Caco-2 (cell line): ENCODE measurements at regions not wholly inside any gene's neighbourhood (a gene's known extent, or its start where the extent isn't known, plus 50 kb on each side); places are given as distances from the start of the nearest gene placed in this dataset.

Experiments used
- BruUV-seq: library from RNA; stranded (reverse); fragments of 400-500 nt; replicated peaks from 2 replicates; lab custom pipeline; 2021; lab: Mats Ljungman, UMichigan
- CTCF ChIA-PET: fragments of 300-600 bp; sonication (Branson Sonifier 250); formaldehyde crosslinking; loops from one replicate; lab custom pipeline; 2022; ENCODE audit warnings: antibody characterized with exemption; lab: Charles Lee
- POLR2A ChIA-PET: fragments of 300-600 bp; sonication (Branson Sonifier 250); formaldehyde crosslinking; loops from one replicate; lab custom pipeline; 2022; ENCODE audit warnings: antibody characterized with exemption; lab: Charles Lee
- DNase-seq, 2 experiments: peaks; one replicate each; pipeline versions ENCODE4 v3.0.0 to v3.0.0-alpha.2; 2020 to 2022
- H3K27me3 ChIP-seq: replicated peaks from 2 replicates; pipeline ENCODE4 v1.6.0; 2011; ENCODE audit warnings: low read length; ENCODE audit not compliant: control insufficient read depth, insufficient read depth
- H3K36me3 ChIP-seq: 2 replicates; pipeline ENCODE4 v1.5.1; 2011; ENCODE audit warnings: low read length; ENCODE audit not compliant: control insufficient read depth, insufficient read depth
- H3K4me1 ChIP-seq: fragments of 250-450 bp; sonication (Bioruptor Pico); 2 replicates; pipeline ENCODE4 v1.5.1; 2020; ENCODE audit warnings: mild to moderate bottlenecking
- H3K4me3 ChIP-seq: 2 replicates; pipeline ENCODE4 v1.5.1; 2011; ENCODE audit warnings: low read depth, mild to moderate bottlenecking, control low read depth, low read length
- H3K9me3 ChIP-seq: fragments of 250-450 bp; sonication (Bioruptor Pico); 2 replicates; pipeline ENCODE4 v1.5.1; 2020; ENCODE audit warnings: mild to moderate bottlenecking, moderate library complexity
- H3K27ac Mint-ChIP-seq: one replicate; pipeline ENCODE4 v1.8.0; 2022; ENCODE audit warnings: mixed read lengths; ENCODE audit not compliant: unreplicated experiment
- H3K27me3 Mint-ChIP-seq: one replicate; pipeline ENCODE4 v1.8.0; 2022; ENCODE audit warnings: mixed read lengths; ENCODE audit not compliant: insufficient read depth, unreplicated experiment
- H3K36me3 Mint-ChIP-seq: one replicate; pipeline ENCODE4 v1.8.0; 2022; ENCODE audit warnings: mild to moderate bottlenecking, mixed read lengths; ENCODE audit not compliant: insufficient read depth, unreplicated experiment
- H3K4me1 Mint-ChIP-seq: one replicate; pipeline ENCODE4 v1.8.0; 2022; ENCODE audit warnings: low read depth, mixed read lengths; ENCODE audit not compliant: unreplicated experiment
- H3K4me3 Mint-ChIP-seq: one replicate; pipeline ENCODE4 v1.8.0; 2022; ENCODE audit warnings: mild to moderate bottlenecking, moderate library complexity, mixed read lengths; ENCODE audit not compliant: unreplicated experiment
- H3K9me3 Mint-ChIP-seq: one replicate; pipeline ENCODE4 v1.8.0; 2022; ENCODE audit warnings: mixed read lengths; ENCODE audit not compliant: unreplicated experiment
- CTCF ChIP-seq, 2 experiments: fragments of 200-600 bp in 1 of 2; IDR thresholded peaks; 1 replicate in 1 of 2; 2 replicates in 1 of 2; pipeline versions ENCODE4 v1.5.1 to v1.8.0; 2011 to 2022; ENCODE audit warnings: antibody characterized with exemption in 1 of 2, control low read depth in 1 of 2, inconsistent platforms in 1 of 2, low read depth in 1 of 2, low read length in 1 of 2, mild to moderate bottlenecking in 1 of 2, moderate library complexity in 1 of 2; ENCODE audit not compliant: insufficient read depth in 1 of 2, severe bottlenecking in 1 of 2, unreplicated experiment in 1 of 2
- intact Hi-C: fragments of 100-400 bp; cut with micrococcal nuclease; formaldehyde crosslinking; loops from one replicate; pipeline ENCODE4 v1.10.0; 2022; ENCODE audit not compliant: unreplicated experiment

- H3K4me3 Mint-ChIP-seq: no peak overlapping the region
- Histone ChIP-seq H3K27me3 (no peaks in the 10 kb centered on the region), H3K4me3 (no peak overlapping the region), H3K36me3 (no peaks in the 10 kb centered on the region), H3K4me1 (no peaks in the 10 kb centered on the region), H3K9me3 (no peaks in the 10 kb centered on the region)
- no peaks in the 10 kb centered on the region for H3K36me3 Mint-ChIP-seq
- TF ChIP-seq CTCF (IDR thresholded peaks at IDR 0.05; ENCODE audit: insufficient read depth in 1 of 2, low read depth in 1 of 2, low read length in 1 of 2, severe bottlenecking in 1 of 2, unreplicated experiment in 1 of 2): no peak
- no peak overlapping the region for H3K27ac Mint-ChIP-seq
- ChIA-PET POLR2A (no interaction called here), CTCF (no interaction called here)
- H3K27me3 Mint-ChIP-seq: no peaks in the 10 kb centered on the region
- H3K9me3 Mint-ChIP-seq: no peaks in the 10 kb centered on the region
- intact Hi-C loops: no loop called here
- BruUV-seq: no TSS peak
- DNase-seq: no peak
- no peaks in the 10 kb centered on the region for H3K4me1 Mint-ChIP-seq
Observed at GRCh38 chr6:147991961-147992360, 350.7 kb upstream of the SASH1 start.

- Mint-ChIP-seq H3K27me3 (no peaks in the 10 kb centered on the region), H3K9me3 (peaks cover 13% of the 10 kb centered on the region), H3K27ac (no peak overlapping the region), H3K36me3 (no peaks in the 10 kb centered on the region), H3K4me3 (no peak overlapping the region), H3K4me1 (peaks cover 9% of the 10 kb centered on the region)
- ChIA-PET CTCF (interaction anchor here (0.7 kb wide), 1 partner anchor 100 kb away, joined by 4 read pairs; no protein-coding TSS in a partner anchor), POLR2A (no interaction called here)
- intact Hi-C loops: no loop called here
- TF ChIP-seq CTCF (IDR thresholded peaks at IDR 0.05; ENCODE audit: insufficient read depth in 1 of 2, low read depth in 1 of 2, low read length in 1 of 2, severe bottlenecking in 1 of 2, unreplicated experiment in 1 of 2): no peak
- no peak for DNase-seq
- Histone ChIP-seq H3K36me3 (no peaks in the 10 kb centered on the region), H3K9me3 (peaks cover 4% of the 10 kb centered on the region; the same call in 1 of the 2 replicates), H3K4me3 (no peak overlapping the region), H3K27me3 (no peaks in the 10 kb centered on the region), H3K4me1 (no peaks in the 10 kb centered on the region)
- no TSS peak for BruUV-seq
Observed at GRCh38 chr6:147999001-147999540, 343.6 kb upstream of the SASH1 start.

- Histone ChIP-seq H3K9me3 (peaks cover 4% of the 10 kb centered on the region; the same call in 1 of the 2 replicates), H3K27me3 (no peaks in the 10 kb centered on the region), H3K4me1 (no peaks in the 10 kb centered on the region), H3K4me3 (no peak overlapping the region), H3K36me3 (no peaks in the 10 kb centered on the region)
- intact Hi-C loops: no loop called here
- Mint-ChIP-seq H3K9me3 (peaks cover 28% of the 10 kb centered on the region), H3K4me1 (peaks cover 9% of the 10 kb centered on the region), H3K4me3 (no peak overlapping the region), H3K27me3 (no peaks in the 10 kb centered on the region), H3K36me3 (no peaks in the 10 kb centered on the region), H3K27ac (no peak overlapping the region)
- no peak for DNase-seq
- ChIA-PET CTCF (interaction anchor here (0.6 kb wide), 1 partner anchor 129 kb away, joined by 3 read pairs; no protein-coding TSS in a partner anchor), POLR2A (no interaction called here)
- TF ChIP-seq CTCF (IDR thresholded peaks at IDR 0.05; ENCODE audit: insufficient read depth in 1 of 2, low read depth in 1 of 2, low read length in 1 of 2, severe bottlenecking in 1 of 2, unreplicated experiment in 1 of 2): no peak
- no TSS peak for BruUV-seq
Observed at GRCh38 chr6:148001844-148002642, 340.6 kb upstream of the SASH1 start.
